Ectodermal cell (in vitro differentiated cells): ENCODE measurements at regions not wholly inside any gene's neighbourhood (a gene's known extent, or its start where the extent isn't known, plus 50 kb on each side); places are given as distances from the start of the nearest gene placed in this dataset.

Experiments
- H3K27ac ChIP-seq: 2 replicates; pipeline ENCODE4 v1.7.0; 2013; ENCODE audit warnings: mild to moderate bottlenecking, low read depth, low read length; ENCODE audit not compliant: insufficient read depth, poor library complexity, severe bottlenecking
- H3K27me3 ChIP-seq: 2 replicates; pipeline ENCODE4 v1.7.0; 2013; ENCODE audit warnings: mild to moderate bottlenecking, low read length; ENCODE audit not compliant: insufficient read depth, control insufficient read depth, poor library complexity, severe bottlenecking
- H3K36me3 ChIP-seq: one replicate; pipeline ENCODE4 v1.7.0; 2013; ENCODE audit warnings: low read length; ENCODE audit not compliant: control insufficient read depth, insufficient read depth
- H3K4me1 ChIP-seq: one replicate; pipeline ENCODE4 v1.7.0; 2013; ENCODE audit warnings: low read length; ENCODE audit not compliant: control insufficient read depth, insufficient read depth
- H3K4me3 ChIP-seq: 2 replicates; pipeline ENCODE4 v1.7.0; 2013; ENCODE audit warnings: low read depth, low read length, control low read depth; ENCODE audit not compliant: insufficient read depth
- H3K9me3 ChIP-seq: 2 replicates; pipeline ENCODE4 v1.7.0; 2013; ENCODE audit warnings: mild to moderate bottlenecking, low read length, moderate library complexity; ENCODE audit not compliant: control insufficient read depth
- WGBS, 2 experiments: methylation state at CpG; one replicate each; pipeline ENCODE4 v1.1.7; 2013; ENCODE audit warnings: missing lambda C conversion rate in 2 of 2; 5-methylcytosine and 5-hydroxymethylcytosine counted together

- WGBS, 2 experiments, result 67 to 85% methylated on average over 1 of the region's 1 CpG
- no peaks in the 10 kb centered on the region for H3K27me3 ChIP-seq
- no peaks in the 10 kb centered on the region for H3K9me3 ChIP-seq
- no peaks in the 10 kb centered on the region for H3K36me3 ChIP-seq
- no peak overlapping the region for H3K27ac ChIP-seq
- no peaks in the 10 kb centered on the region for H3K4me1 ChIP-seq
- no peak overlapping the region for H3K4me3 ChIP-seq
Measured at GRCh38 chr9:73667749-73668148, 516.1 kb downstream of the ANXA1 start.

DNA sequence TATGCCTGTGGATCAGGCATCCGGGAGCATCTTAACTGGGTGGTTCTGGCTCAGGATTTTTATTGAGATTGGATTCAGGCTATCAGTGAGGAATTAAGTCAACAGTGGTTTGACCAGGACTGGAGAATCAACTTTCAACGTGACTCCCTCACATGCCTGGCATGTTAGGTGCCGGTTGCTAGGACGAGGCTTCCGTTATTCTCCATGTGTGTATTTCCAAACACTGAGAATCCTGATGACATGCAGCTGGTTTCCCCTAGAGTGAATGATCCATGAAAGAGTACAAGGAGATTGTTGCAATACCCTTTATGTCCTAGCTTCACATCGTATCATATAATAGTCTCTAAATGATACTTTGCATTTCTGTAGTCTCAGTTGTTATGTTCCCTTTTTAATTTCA, 529.2 kb downstream of the ANXA1 start:
- H3K27ac ChIP-seq, result no peak overlapping the region
- 87 to 91% methylated on average over 6 of the region's 6 CpGs for WGBS, 2 experiments
- no peaks in the 10 kb centered on the region for H3K36me3 ChIP-seq
- no peaks in the 10 kb centered on the region for H3K4me1 ChIP-seq
- no peaks in the 10 kb centered on the region for H3K9me3 ChIP-seq
- H3K4me3 ChIP-seq, result no peak overlapping the region
- H3K27me3 ChIP-seq, result no peaks in the 10 kb centered on the region

- no peaks in the 10 kb centered on the region for H3K9me3 ChIP-seq
- no peak overlapping the region for H3K27ac ChIP-seq
- no peak overlapping the region for H3K4me3 ChIP-seq
- H3K4me1 ChIP-seq, result no peaks in the 10 kb centered on the region
- no peaks in the 10 kb centered on the region for H3K36me3 ChIP-seq
- H3K27me3 ChIP-seq, result no peaks in the 10 kb centered on the region
Measured at GRCh38 chr9:73682789-73683188, 531.1 kb downstream of the ANXA1 start.

- no peaks in the 10 kb centered on the region for H3K27me3 ChIP-seq
- no peak overlapping the region for H3K4me3 ChIP-seq
- no peak overlapping the region for H3K27ac ChIP-seq
- no peaks in the 10 kb centered on the region for H3K36me3 ChIP-seq
- no peaks in the 10 kb centered on the region for H3K9me3 ChIP-seq
- no peaks in the 10 kb centered on the region for H3K4me1 ChIP-seq
Measured at GRCh38 chr9:73683862-73684591, 532.4 kb downstream of the ANXA1 start.

DNA sequence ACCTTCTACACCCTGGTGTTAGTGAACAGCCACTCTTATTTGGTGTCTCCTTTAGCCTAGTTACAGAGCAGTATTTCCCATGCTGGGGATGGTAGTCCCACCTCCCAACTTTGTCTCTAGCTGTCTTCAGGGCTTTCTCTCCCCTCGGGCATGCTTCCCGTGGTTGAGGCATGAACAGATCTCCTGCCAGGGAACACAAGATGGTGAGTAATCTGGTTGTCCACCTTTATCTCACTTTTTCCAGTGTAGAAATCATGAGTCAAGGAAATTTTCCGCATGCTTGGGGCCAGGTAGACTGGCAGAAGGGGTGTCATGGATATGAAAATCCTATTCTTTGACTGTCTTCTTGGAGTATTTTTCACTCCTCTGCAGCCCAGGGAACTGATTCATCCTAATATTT, 532.9 kb downstream of the ANXA1 start:
- H3K36me3 ChIP-seq, result no peaks in the 10 kb centered on the region
- H3K4me1 ChIP-seq, result no peaks in the 10 kb centered on the region
- H3K9me3 ChIP-seq, result no peaks in the 10 kb centered on the region
- no peak overlapping the region for H3K27ac ChIP-seq
- 91 to 95% methylated on average over 3 of the region's 3 CpGs for WGBS, 2 experiments
- H3K4me3 ChIP-seq, result no peak overlapping the region
- H3K27me3 ChIP-seq, result no peaks in the 10 kb centered on the region

- Histone ChIP-seq H3K27ac (no peak overlapping the region), H3K9me3 (no peaks in the 10 kb centered on the region), H3K27me3 (no peaks in the 10 kb centered on the region), H3K4me1 (no peaks in the 10 kb centered on the region), H3K4me3 (no peak overlapping the region), H3K36me3 (no peaks in the 10 kb centered on the region)
- 90 to 93% methylated on average over 3 of the region's 3 CpGs for WGBS, 2 experiments
Measured at GRCh38 chr9:73685786-73686185, 534.1 kb downstream of the ANXA1 start.

GRCh38 chr9:73689051-73689870, 537.6 kb downstream of the ANXA1 start:
- H3K4me3 ChIP-seq, result no peak overlapping the region
- no peaks in the 10 kb centered on the region for H3K9me3 ChIP-seq
- no peaks in the 10 kb centered on the region for H3K27me3 ChIP-seq
- H3K4me1 ChIP-seq, result no peaks in the 10 kb centered on the region
- H3K36me3 ChIP-seq, result no peaks in the 10 kb centered on the region
- no peak overlapping the region for H3K27ac ChIP-seq
- 93% methylated on average over 5 of the region's 5 CpGs for WGBS, 2 experiments

- Histone ChIP-seq H3K4me3 (no peak overlapping the region), H3K27me3 (no peaks in the 10 kb centered on the region), H3K4me1 (peaks cover 3% of the 10 kb centered on the region), H3K36me3 (no peaks in the 10 kb centered on the region), H3K9me3 (no peaks in the 10 kb centered on the region), H3K27ac (no peak overlapping the region)
- WGBS, 2 experiments, result 83 to 93% methylated on average over 1 of the region's 1 CpG
Measured at GRCh38 chr9:73701415-73702057, 549.9 kb downstream of the ANXA1 start.

- no peaks in the 10 kb centered on the region for H3K27me3 ChIP-seq
- 80 to 100% methylated on average over 1 of the region's 1 CpG for WGBS, 2 experiments
- H3K27ac ChIP-seq, result no peak overlapping the region
Measured at GRCh38 chr9:73714294-73714693, 562.6 kb downstream of the ANXA1 start.

DNA sequence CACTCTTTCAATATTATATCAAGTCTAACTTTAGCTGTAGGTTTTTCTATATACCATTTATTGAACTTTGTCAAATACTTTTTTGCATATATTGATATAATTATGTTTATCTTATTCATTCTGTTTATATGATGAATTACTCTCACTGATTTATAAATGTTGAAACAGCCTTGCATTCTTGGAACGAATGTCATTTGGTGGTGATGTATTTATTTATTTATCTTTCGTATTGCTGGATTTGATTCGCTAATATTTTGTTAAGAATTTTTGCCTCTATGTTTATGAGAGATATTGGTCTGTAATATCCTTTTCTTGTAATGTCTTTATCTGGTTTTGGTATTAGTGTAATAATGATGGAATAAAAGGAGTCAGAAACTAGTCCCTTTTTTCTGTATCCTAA, 563.9 kb downstream of the ANXA1 start:
- Histone ChIP-seq H3K4me3 (no peak overlapping the region), H3K9me3 (no peaks in the 10 kb centered on the region), H3K27me3 (no peaks in the 10 kb centered on the region), H3K4me1 (no peaks in the 10 kb centered on the region), H3K36me3 (no peaks in the 10 kb centered on the region), H3K27ac (no peak overlapping the region)
- WGBS, 2 experiments, result 94 to 95% methylated on average over 3 of the region's 3 CpGs

More at GRCh38 chr9:73714294-73714693, 562.6 kb downstream of the ANXA1 start:
- no peaks in the 10 kb centered on the region for H3K9me3 ChIP-seq
- H3K4me1 ChIP-seq, result no peaks in the 10 kb centered on the region
- H3K36me3 ChIP-seq, result no peaks in the 10 kb centered on the region
- H3K4me3 ChIP-seq, result no peak overlapping the region
